HG02973 (cell line): ENCODE measurements at regions not wholly inside any gene's neighbourhood (a gene's known extent, or its start where the extent isn't known, plus 50 kb on each side); places are given as distances from the start of the nearest gene placed in this dataset.
"Not testable (repeated sequence)": the region's sequence is repeated elsewhere in the genome, so short reads cannot be mapped to it uniquely, and the experiment has no call there.

Experiments used
- ATAC-seq: cut with Tn5 transposase; IDR thresholded peaks from one replicate; pipeline ENCODE4 v1.9.1; 2021; ENCODE audit warnings: moderate library complexity; ENCODE audit not compliant: unreplicated experiment

DNA sequence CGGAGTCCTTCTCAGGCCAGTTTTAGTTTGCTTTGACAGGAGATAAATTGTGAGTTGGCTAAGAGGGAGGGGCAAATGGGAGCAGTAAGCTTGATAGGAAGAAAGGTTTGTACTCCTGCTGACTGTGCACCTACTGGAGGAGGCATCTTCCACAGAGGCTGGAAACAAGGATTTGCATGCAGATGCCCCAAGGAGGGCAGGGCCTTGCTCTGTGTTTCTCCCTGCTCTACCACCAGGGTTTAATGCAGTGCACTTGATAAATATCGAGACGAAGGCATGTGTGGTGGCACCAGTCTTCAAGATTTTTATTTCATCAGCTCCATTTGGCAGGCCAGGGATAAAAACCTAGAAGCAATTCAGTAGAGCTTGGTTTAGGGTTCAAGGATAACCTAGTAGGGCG, 210.5 kb upstream of the C16orf82 start:
- ATAC-seq: no peak

DNA sequence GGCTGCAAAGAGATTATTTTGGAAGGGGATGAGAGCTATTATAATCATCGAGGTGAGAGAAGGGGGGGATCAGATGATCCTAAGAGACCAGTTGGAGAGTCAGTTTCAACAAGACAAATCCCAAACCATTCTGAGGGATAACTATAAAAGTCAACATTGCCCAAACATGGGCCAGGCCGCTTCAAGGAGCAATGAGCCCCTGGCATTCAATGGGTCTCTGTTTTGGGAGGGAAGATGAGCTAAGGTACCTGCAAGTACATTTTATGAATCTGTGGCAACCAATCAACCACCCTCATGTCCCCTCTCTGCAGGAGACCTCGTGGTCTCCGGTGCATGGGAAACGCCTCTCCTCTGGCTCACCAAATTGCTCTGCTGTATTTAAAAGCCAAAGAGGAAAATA, 209.9 kb upstream of the C16orf82 start:
- ATAC-seq: no peak

DNA sequence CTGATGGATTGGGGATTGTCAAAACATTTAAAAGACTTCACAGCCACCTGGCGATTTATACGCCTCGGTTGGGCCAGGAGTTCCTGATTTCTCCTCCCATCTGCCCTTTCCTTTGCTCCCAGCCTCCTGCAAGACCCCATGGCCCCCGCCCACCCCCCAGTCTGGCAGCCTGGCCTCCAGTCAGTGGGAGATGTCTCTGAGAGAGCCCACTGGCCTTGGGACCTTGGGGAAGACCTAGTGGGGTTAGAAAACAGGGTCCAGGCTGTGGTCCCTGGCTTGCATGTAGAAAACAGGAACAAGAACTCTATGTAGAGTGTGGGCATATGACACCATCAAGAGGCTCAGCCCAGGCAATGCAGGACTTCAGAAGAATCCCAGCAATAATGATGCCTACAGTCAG, 209.4 kb upstream of the C16orf82 start:
- no peak for ATAC-seq

DNA sequence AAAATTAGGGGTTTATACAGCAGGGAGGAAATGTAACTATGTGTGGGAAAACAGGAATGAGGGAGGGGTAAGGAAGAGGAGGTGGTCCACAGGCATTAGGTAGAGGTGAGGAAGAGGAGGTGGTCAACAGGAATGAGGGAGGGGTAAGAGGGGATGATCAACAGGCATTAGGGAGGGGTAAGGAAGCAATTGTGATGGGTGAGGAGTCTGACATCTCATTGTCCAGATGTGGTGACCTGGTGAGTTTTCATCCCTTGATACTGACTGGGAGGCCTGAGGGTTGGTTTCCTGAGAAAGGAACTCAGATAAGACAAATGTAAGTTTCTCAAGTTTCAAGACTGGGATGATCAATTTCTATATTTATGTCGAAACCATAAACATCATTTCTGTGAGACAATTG, 206.2 kb upstream of the C16orf82 start:
- ATAC-seq: no peak

DNA sequence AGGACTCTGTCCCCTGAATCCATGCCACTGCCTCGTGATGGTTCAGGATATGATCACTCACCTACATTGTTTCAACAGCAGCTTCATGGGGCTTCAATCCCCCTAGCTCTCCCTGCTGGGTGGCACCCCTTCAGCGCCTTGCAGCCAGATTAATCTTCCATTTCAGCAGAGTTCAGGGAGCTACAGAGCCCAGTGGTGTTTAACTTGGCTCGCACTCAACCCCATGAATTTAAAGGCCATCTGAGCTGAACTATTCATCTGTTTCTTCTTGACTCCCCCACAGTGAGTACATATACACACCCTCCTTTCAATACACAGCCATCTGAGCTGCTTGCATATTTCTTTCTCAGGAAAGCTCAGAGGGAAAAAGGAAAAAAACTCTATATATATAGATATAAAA, 202.8 kb upstream of the C16orf82 start:
- ATAC-seq: no peak

DNA sequence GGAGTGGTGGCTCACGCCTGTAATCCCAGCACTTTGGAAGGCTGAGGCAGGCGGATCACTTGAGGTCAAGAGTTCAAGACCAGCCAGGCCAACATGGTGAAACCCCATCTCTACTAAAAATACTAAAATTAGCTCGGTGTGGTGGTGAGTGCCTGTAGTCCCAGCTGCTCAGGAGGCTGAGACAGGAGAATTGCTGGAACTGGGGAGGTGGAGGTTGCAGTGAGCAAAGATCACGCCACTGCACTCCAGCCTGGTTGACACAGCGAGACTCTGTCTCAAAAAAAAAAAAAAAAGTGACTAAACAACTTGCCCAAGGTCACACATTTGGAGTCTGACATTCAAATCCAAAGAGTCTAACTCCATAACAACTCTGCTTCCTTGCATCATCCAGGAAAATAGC, 192.4 kb upstream of the C16orf82 start:
- not testable (repeated sequence) for ATAC-seq

DNA sequence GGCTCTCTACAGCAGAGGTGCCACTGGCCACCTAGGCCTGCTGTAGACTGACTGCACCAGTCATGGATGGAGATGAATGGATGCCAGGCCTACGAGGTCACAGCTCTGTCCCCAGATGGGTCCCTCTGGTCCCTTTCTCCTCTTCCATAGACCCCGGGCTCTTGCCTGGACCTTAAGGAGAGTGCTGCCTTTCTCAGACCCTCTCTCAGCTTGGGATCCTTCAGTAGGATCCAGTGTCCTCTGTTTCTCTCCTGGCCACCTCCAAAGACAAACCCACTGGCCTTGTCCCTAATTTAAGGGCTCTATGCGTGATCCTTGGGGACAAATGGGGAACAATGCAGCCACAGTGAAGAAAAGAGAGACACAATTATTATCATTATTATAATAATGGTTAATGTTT, 189.3 kb upstream of the C16orf82 start:
- no peak for ATAC-seq

DNA sequence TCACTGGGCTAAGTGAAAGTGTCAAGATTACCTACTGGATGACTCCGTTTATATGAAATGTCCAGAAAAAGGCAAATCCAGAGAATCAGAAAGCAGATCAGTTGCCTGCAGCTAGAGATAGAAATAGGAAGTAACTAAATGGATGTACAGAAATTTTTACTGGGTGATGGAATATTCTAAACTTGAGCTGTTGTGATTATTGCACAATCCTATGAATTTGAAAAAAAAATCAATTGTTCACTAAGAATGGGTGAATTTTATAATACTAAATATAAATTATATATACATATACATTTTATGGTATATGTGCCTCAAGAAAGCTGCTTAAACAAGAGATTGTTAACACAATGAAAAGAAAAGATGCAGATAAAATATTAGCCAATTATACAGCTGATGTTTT, 181.1 kb upstream of the C16orf82 start:
- ATAC-seq: no peak

DNA sequence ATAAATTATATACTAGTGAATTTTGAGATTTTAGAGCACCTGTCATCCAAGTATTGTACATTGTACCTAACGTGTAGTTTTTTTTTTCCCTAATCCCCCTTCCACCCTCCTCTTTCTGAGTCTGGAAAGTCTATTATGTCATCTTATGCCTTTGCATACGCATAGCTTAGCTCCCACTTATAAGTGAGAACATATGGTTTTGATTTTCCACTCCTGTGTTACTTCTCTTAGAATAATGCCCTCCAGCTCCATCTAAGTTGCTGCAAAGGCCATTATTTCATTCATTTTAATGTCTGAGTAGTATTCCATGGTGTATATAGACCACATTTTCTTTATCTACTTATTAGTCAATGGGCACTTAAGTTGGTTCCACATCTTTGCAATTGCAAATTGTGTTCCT, 177.0 kb upstream of the C16orf82 start:
- no peak for ATAC-seq

DNA sequence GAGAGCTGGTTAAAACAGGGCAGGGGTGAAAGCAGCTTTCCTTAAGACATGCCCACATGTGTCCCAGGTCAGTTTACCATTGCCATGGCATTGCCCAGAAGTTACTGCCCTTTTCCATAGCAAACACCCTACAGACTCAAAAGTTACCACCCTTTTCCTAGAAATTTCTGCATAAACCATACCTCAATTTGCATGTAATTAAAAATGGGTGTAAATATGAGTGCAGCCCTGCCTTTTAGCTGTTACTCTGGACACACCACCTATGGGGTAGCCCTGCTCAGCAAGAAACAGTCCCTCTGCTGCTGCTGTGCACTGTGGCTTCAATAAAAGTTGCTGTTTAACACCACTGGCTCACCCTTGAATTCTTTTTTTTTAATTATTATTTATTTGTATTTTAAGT, 168.5 kb upstream of the C16orf82 start:
- no peak for ATAC-seq

DNA sequence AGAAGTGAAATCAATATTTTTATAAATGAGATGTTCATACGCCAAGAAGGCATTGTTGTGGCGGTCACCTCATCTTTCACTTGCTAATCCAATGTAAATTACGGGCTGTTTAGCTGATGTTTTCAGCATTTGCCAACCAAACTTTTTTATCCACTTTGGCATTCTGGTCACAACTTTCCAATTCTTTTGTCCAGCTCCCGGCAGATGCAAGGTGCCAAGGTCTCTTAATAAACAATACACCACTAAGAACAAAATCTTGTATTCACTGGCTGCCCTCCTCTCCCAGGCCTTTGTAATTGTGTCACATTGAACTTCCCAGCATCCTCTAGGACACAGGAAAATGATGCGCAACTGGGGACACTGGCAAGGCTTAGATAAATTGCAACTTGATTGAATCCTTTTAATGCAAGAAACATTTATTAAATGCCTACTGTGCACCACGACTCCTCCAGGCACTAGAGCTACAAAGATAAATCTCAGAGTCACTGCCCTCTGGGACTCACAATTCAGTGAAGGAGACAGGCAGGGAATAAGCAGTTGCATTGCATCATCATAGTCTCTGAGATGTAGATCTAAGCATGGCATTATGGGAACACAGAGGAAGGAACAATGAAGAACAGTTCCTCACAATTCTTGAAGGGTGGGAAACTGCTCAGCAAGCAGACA, 165.4 kb upstream of the C16orf82 start:
- no peak for ATAC-seq

DNA sequence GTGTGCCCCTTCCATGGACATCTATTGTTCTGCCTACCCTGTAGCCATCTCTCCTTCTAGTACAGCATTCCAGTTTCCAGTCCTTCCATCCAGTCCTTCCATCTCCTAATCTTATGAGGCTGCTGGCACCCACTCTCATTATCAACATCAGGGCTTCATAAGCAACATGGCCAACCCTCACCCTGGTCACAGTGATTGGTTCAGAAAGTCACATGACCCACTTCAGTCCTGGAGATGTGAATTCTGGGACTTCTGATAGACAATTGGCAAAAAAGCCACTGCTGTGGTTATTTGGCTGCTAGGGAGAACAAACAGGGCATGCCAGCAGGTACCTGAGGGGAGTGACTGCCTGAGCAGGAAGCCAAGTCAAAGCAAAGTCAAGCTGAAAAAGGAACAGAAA, 164.7 kb upstream of the C16orf82 start:
- ATAC-seq: no peak

DNA sequence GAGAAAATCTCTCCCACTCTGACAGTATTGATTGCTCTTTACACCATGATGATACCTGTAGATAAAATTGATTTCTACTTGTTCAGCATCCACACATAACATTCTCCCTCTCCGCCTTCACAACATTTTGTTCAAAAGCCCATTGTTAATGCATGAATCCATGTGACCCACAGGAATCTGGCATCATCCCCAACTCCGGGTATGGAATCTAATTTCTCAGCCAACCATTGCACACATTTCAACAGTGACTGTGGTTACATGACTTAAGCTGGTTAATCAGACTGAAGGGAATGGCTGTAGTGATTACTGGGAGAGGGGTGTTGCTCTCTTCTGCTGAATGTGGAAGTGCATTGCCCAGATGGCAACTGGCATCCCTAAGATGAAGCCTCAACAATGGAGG, 161.4 kb upstream of the C16orf82 start:
- ATAC-seq: no peak

DNA sequence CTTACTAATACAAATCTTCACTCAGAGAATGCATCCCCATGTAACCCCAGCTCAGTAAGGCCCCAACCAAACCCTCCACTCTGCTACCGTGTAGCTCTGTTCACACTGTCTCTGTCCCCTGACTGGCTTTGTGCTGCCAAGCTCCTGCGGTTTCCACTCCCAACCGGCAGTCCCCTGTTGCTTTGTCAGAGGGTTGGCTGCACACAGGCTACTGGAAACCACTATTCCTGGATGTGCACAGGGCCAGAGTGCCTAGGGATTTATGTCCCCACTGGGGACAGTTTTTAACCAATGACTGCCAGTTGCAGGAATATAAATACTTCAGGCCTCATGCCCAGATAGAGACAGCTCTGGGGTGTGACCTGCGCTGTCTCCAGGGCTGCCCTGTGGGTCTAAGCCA, 157.1 kb upstream of the C16orf82 start:
- ATAC-seq: no peak

DNA sequence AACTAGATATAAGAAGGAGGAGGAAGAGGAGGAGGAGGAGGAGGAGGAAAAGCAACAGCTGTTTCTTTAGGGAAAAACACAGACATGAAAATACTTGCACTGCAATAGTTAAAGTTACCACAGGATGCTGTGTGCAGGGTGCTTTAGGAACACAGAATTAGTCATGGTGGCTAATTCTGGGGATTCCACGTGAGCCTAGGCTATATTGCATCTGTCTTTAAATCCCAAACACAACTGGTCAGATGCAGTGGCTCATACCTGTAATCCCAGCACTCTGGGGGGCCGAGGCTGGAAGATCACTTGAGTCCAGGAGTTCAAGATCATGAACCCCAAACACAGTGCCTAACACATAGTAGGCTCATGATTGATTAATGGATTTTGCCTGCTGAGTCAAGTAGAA, 155.3 kb upstream of the C16orf82 start:
- no peak for ATAC-seq

DNA sequence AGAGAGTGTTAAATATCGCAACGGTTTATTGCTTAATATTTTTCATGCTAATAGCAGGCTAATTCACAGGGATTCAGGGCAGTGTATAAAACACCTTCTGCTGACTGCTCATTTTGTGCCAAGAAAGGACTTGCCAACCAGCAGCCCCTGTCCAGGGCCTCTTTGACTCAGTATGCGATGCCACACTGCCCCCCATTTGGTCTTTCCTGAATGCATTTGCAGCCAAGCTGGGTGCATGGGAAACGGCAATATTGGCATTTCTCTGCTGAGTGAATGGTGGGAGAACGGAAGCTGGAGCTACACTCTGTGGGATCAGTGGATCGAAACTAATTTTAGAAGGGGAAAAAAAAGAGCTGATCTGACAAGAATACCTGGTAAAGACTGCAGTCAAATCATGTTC, 152.9 kb upstream of the C16orf82 start:
- no peak for ATAC-seq

DNA sequence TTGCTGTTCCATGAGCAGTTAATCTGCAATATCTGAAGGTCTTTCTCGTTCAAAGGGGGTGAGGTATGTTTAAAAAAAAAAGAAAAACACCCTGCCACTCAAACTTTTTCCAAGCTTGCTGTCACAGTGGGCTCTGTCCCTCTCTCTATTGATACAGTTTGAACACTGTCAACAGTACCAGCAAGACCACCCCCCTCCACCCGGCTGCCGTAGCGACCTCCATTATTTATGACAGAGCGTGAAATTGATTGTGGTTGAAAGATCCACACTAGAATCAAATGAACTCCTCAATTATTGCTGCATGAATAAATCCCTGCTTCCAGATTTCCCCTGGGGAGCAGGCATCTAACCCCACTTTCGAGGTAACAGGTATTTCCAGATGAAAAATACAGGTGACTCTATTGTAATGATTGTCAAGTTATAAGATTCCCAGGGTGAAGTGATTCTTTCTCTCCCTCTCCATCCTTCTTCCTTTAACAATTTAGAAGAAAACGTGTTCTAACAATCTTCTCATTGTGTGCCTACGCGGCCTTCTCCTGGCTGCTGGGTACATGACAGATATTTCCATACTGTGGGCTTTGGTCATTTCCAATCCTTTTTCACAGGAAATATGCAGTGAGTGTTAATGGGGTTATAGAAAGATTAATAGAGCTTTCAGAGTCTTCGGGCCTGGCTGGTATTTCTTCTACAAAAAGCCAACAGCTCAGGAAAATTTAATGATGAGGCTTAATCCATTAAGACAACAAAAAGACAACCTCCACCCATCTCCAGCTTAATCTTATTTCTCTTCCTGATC, 135.7 kb upstream of the C16orf82 start:
- no peak for ATAC-seq

DNA sequence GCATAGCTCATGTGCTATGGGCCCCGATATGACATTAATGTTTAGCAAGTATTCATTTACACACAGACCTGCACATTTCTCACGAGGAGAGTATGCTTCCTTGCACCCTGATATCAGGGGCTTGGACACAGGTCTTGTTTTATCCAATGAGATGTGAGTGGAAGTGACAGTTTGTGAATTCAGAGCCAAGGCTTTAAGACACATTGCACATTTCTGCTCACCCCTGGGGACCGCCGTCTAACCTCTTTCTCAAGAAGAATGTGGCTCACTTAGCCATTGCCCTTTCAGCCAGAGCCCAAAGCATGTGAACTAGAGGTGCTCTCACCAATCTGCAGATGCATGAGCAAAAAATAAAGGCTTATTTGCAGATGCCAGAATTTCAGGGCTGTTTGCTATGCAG, 116.1 kb upstream of the C16orf82 start:
- no peak for ATAC-seq

DNA sequence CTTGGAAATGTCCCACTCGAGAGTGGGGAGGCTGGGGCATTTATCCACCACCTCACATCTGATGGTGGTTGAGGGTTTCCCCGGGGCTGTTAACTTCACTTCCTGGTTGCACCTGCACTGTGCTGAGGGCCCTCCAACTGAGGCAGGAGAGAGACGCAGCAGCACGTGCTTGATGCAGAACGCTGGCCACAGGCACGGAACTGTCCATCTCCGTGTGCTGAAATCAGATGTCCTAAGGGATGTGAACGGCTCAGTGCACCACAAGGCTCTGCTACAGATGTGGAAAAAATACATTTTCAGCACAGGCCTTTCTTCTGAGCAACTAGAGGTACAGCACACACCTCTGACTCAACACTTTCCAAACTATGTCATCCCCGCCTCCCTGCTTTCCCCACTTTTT, 114.8 kb upstream of the C16orf82 start:
- no peak for ATAC-seq

DNA sequence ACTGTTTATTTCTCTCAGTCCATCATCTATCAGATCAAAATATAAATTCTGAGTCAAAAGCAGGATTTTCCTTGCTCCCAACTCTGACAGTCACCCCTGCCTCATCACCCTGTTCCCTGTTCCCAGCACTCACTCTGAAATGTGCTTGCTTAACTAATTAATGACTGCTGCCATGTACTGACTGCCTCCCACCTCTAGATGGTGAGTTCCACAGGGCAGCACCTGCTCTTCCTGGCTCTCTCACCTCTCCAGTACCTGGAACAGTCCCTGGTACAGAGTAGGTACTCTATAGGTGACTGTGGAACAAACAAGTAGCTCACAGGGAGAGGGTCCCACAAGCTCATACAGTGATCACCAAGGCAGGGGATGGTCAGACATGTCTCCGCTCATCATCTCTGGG, 114.3 kb upstream of the C16orf82 start:
- ATAC-seq: no peak

DNA sequence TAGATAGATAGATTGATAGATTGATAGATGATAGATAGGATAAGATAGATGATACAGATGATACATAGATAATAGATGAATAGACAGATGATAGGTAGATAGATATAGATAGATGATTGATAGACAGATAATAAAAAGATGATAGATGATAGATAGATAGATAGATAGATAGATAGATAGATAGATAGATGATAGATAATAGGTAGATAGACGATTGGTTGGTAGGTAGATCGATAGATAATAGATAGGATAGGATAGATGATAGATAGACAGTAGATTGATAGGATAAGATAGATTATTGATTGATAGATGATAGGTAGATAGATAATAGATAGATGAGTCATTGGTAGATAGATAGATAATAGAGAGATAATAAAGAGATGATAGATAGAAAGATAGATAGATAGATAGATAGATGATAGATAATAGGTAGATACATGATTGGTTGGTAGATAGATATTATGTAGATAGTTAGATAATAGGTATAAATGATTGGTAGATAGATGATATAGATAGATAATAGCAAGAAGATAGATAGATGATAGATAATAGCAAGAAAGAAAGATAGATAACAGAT, 109.4 kb upstream of the C16orf82 start:
- ATAC-seq: no peak

DNA sequence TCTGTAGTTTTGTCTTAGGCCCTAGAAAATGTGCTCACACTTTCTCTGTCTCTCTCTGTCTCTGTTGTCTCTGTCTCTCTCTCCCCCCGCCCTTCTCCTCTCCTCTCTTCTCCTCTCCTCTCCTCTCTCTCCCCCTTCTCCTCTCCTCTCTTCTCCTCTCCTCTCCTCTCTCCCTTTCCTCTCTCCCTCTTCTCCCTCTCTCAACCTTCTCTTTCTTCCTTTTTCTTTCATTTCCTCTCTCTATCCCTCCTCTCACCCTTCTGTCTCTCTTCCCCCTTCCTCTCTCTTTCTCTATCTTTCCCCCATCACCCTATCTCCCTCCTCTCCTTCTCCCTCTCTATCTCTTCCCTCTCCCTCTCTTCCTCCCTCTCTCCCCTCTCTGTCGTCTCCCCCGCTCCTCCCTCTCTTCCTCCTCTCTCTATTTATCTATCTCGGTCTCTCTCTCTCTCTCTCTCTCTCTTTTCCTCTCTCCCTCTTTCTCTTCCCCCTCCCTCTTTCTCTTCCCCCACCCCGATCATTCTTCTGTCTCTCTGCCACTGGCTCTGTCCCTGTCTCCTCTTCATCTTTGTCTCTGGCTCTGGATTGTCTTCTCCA, 107.2 kb upstream of the C16orf82 start:
- ATAC-seq: no peak
